HCT116 (cell line): ENCODE measurements at regions not wholly inside any gene's neighbourhood (a gene's known extent, or its start where the extent isn't known, plus 50 kb on each side); places are given as distances from the start of the nearest gene placed in this dataset.

ENCODE experiments used
- ATAC-seq: fragments of 200-7000 bp; cut with Tn5 transposase; 2 replicates; pipeline ENCODE4 v1.9.1; 2020; ENCODE audit warnings: mild to moderate bottlenecking, moderate library complexity
- BruUV-seq: library from RNA; stranded (reverse); fragments of 400-500 nt; replicated peaks from 2 replicates; lab custom pipeline; 2021; lab: Mats Ljungman, UMichigan
- CTCF ChIA-PET: fragments of 300-600 bp; sonication (Branson Sonifier 250); formaldehyde crosslinking; loops from one replicate; lab custom pipeline; 2021; ENCODE audit warnings: antibody characterized with exemption; lab: Charles Lee
- POLR2A ChIA-PET: fragments of 300-600, 350-600 bp; sonication (Branson Sonifier 250); formaldehyde crosslinking; loops from one replicate; lab custom pipeline; 2021; ENCODE audit warnings: antibody characterized with exemption; lab: Charles Lee
- RAD21 ChIA-PET, 2 experiments: fragments of 300-600 bp; sonication (Branson Sonifier 250); formaldehyde crosslinking; loops; one replicate each; lab custom pipeline; 2023; ENCODE audit warnings: low total read pairs in 2 of 2; ENCODE audit not compliant: uncharacterized antibody in 2 of 2, unreplicated experiment in 2 of 2, low non-redundant PET in 1 of 2; lab: Charles Lee
- DNase-seq: peaks from one replicate; pipeline ENCODE4 v3.0.0-alpha.2; 2010; ENCODE audit warnings: low read depth, low spot score
- H2AFZ ChIP-seq: fragments of 200-600 bp; shearing (Covaris generic), sonication (generic); 2 replicates; pipeline ENCODE4 v1.6.1; 2017; ENCODE audit warnings: low read depth, mixed run types, mixed read lengths, antibody characterized with exemption, low read length; ENCODE audit not compliant: poor library complexity, severe bottlenecking
- H3K27ac ChIP-seq: 2 replicates; pipeline ENCODE4 v1.5.1; 2012; ENCODE audit warnings: low read depth, low read length
- H3K27me3 ChIP-seq: fragments of 200-600 bp; sonication (generic); 2 replicates; pipeline ENCODE4 v1.6.1; 2016; ENCODE audit warnings: mixed run types, low read length, mixed read lengths; ENCODE audit not compliant: insufficient read depth
- H3K36me3 ChIP-seq, 2 experiments: fragments of 200-500 bp in 1 of 2; fragments of 200-600 bp in 1 of 2; sonication (Bioruptor generic) in 1 of 2; sonication (generic) in 1 of 2; 2 replicates each; pipeline versions ENCODE4 v1.5.1 to v1.6.1; 2014 to 2016; ENCODE audit warnings: low read length in 2 of 2, inconsistent platforms in 1 of 2, mixed read lengths in 1 of 2, mixed run types in 1 of 2; ENCODE audit not compliant: insufficient read depth in 2 of 2, control insufficient read depth in 1 of 2
- H3K4me1 ChIP-seq, 2 experiments: fragments of 200-600 bp in 1 of 2; sonication (generic) in 1 of 2; 2 replicates each; pipeline versions ENCODE4 v1.5.1 to v1.6.1; 2012 to 2017; ENCODE audit warnings: low read length in 2 of 2, inconsistent platforms in 1 of 2, mild to moderate bottlenecking in 1 of 2, mixed read lengths in 1 of 2, mixed run types in 1 of 2, moderate library complexity in 1 of 2; ENCODE audit not compliant: insufficient read depth in 2 of 2, control insufficient read depth in 1 of 2
- H3K4me2 ChIP-seq: fragments of 200-600 bp; sonication (generic); 2 replicates; pipeline ENCODE4 v1.6.1; 2017; ENCODE audit warnings: mixed run types, low read length, mixed read lengths
- H3K4me3 ChIP-seq, 2 experiments: fragments of 200-600 bp in 1 of 2; sonication (generic) in 1 of 2; replicated peaks in 1 of 2; 2 replicates each; pipeline ENCODE4 v1.5.1; 2011 to 2016; ENCODE audit warnings: low read length in 2 of 2, control low read depth in 1 of 2, low read depth in 1 of 2, mild to moderate bottlenecking in 1 of 2, mixed read lengths in 1 of 2, mixed run types in 1 of 2
- H3K79me2 ChIP-seq: fragments of 200-600 bp; sonication (generic); 2 replicates; pipeline ENCODE4 v1.6.1; 2017; ENCODE audit warnings: mild to moderate bottlenecking, mixed run types, low read length, moderate library complexity, mixed read lengths; ENCODE audit not compliant: insufficient read depth
- H3K9ac ChIP-seq: fragments of 200-600 bp; sonication (generic); 2 replicates; pipeline ENCODE4 v1.6.1; 2016; ENCODE audit warnings: low read length, mixed read lengths
- H3K9me2 ChIP-seq: fragments of 200-600 bp; sonication (generic), shearing (Covaris generic); 2 replicates; pipeline ENCODE4 v1.6.1; 2017; ENCODE audit warnings: mixed run types, mild to moderate bottlenecking, moderate library complexity; ENCODE audit not compliant: insufficient read depth
- H3K9me3 ChIP-seq, 2 experiments: fragments of 200-500 bp in 1 of 2; fragments of 200-600 bp in 1 of 2; sonication (Bioruptor generic) in 1 of 2; sonication (generic) in 1 of 2; 2 replicates each; pipeline ENCODE4 v1.6.1; 2014 to 2017; ENCODE audit warnings: low read length in 2 of 2, mixed read lengths in 2 of 2, inconsistent platforms in 1 of 2, low read depth in 1 of 2, mild to moderate bottlenecking in 1 of 2, mixed run types in 1 of 2, moderate library complexity in 1 of 2; ENCODE audit not compliant: control insufficient read depth in 1 of 2, insufficient read depth in 1 of 2
- H4K20me1 ChIP-seq: fragments of 200-600 bp; sonication (generic), shearing (Covaris generic); 2 replicates; pipeline ENCODE4 v1.6.1; 2017; ENCODE audit warnings: mixed run types, mild to moderate bottlenecking, moderate library complexity; ENCODE audit not compliant: insufficient read depth
- CBX3 ChIP-seq: IDR thresholded peaks from 2 replicates; pipeline ENCODE4 v1.6.1; 2012; ENCODE audit warnings: low read depth
- CEBPB ChIP-seq: IDR thresholded peaks from 2 replicates; pipeline ENCODE4 v1.6.1; 2012; ENCODE audit warnings: low read depth
- CTCF ChIP-seq, 3 experiments: fragments of 200-600 bp in 1 of 3; sonication (generic) in 1 of 3; IDR thresholded peaks in 2 of 3; conservative IDR thresholded peaks in 1 of 3; 2 replicates each; pipeline ENCODE4 v1.5.1; 2012 to 2017; ENCODE audit warnings: low read depth in 2 of 3, low read length in 2 of 3, antibody characterized with exemption in 1 of 3, borderline replicate concordance in 1 of 3, control low read depth in 1 of 3, mild to moderate bottlenecking in 1 of 3, mixed read lengths in 1 of 3, mixed run types in 1 of 3, moderate library complexity in 1 of 3; ENCODE audit not compliant: insufficient read depth in 1 of 3
- ELF1 ChIP-seq: IDR thresholded peaks from 2 replicates; pipeline ENCODE4 v1.6.1; 2012; ENCODE audit warnings: low read depth, borderline replicate concordance
- FOSL1 ChIP-seq: IDR thresholded peaks from 2 replicates; pipeline ENCODE4 v1.6.1; 2012; ENCODE audit warnings: low read depth
- POLR2AphosphoS5 ChIP-seq: IDR thresholded peaks from 2 replicates; pipeline ENCODE4 v1.6.1; 2011; ENCODE audit warnings: mild to moderate bottlenecking, low read depth, low read length, moderate library complexity
- SRF ChIP-seq: IDR thresholded peaks from 2 replicates; pipeline ENCODE4 v1.6.1; 2012; ENCODE audit warnings: low read depth
- intact Hi-C: fragments of 100-400 bp; cut with micrococcal nuclease; formaldehyde crosslinking; loops from 2 replicates; pipeline ENCODE4 v1.10.0; 2022
- TF ChIP-seq, protein P1 (sequence below): IDR thresholded peaks from 2 replicates; pipeline ENCODE4 v1.6.1; 2012; ENCODE audit warnings: low read depth

GRCh38 chr10:33040436-33040835 lies 82.4 kb upstream of the ITGB1 start:
- TF ChIP-seq POLR2AphosphoS5 = no peak
- no peak for TF ChIP-seq ELF1
- TF ChIP-seq CTCF (IDR thresholded peaks at IDR 0.05 in 2 of 3, conservative IDR thresholded peaks at IDR 0.05 in 1 of 3; ENCODE audit: borderline replicate concordance in 1 of 3, insufficient read depth in 1 of 3, low read depth in 2 of 3, low read length in 2 of 3) = no peak
- no peak for TF ChIP-seq FOSL1
- TF ChIP-seq SRF = no peak
- TF ChIP-seq, all 23 proteins: peak for 0
- intact Hi-C loops = no loop called here
- Histone ChIP-seq H3K4me1 (no peaks in the 10 kb centered on the region), H3K4me3 (no peak overlapping the region), H3K79me2 (no peaks in the 10 kb centered on the region), H2AFZ (no peak overlapping the region), H3K36me3 (no peaks in the 10 kb centered on the region), H4K20me1 (no peaks in the 10 kb centered on the region), H3K9ac (no peak overlapping the region), H3K27me3 (no peaks in the 10 kb centered on the region), H3K9me2 (no peaks in the 10 kb centered on the region), H3K9me3 (no peaks in the 10 kb centered on the region), H3K27ac (no peak overlapping the region), H3K4me2 (no peak overlapping the region)
- RAD21 ChIA-PET = no interaction called here
- POLR2A ChIA-PET = no interaction called here
- no TSS peak for BruUV-seq
- no peak for ATAC-seq
- no peak for DNase-seq
- CTCF ChIA-PET = no interaction called here

DNA sequence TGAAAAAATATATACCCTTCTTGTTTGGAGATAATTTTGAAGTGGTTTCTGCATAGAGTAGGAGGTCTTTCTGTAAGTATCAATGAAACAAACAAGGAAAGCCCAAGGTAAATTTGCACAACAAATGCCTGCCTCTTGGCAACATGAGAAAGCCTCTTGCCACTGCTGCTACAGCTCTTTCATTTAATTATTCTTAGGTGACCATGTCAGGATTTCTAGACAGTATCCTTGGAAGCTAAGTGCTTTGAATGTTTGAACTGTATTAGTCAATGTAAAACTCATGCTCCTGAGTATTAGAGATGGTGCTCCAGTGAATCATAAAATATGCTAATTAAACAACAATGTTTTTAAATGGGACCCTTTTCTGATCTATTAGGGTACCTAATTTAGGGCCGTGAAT lies 81.2 kb upstream of the ITGB1 start:
- CTCF ChIA-PET = no interaction called here
- Histone ChIP-seq H3K9ac (no peak overlapping the region), H3K9me3 (no peaks in the 10 kb centered on the region), H2AFZ (no peak overlapping the region)
- TF ChIP-seq, protein P1, sequence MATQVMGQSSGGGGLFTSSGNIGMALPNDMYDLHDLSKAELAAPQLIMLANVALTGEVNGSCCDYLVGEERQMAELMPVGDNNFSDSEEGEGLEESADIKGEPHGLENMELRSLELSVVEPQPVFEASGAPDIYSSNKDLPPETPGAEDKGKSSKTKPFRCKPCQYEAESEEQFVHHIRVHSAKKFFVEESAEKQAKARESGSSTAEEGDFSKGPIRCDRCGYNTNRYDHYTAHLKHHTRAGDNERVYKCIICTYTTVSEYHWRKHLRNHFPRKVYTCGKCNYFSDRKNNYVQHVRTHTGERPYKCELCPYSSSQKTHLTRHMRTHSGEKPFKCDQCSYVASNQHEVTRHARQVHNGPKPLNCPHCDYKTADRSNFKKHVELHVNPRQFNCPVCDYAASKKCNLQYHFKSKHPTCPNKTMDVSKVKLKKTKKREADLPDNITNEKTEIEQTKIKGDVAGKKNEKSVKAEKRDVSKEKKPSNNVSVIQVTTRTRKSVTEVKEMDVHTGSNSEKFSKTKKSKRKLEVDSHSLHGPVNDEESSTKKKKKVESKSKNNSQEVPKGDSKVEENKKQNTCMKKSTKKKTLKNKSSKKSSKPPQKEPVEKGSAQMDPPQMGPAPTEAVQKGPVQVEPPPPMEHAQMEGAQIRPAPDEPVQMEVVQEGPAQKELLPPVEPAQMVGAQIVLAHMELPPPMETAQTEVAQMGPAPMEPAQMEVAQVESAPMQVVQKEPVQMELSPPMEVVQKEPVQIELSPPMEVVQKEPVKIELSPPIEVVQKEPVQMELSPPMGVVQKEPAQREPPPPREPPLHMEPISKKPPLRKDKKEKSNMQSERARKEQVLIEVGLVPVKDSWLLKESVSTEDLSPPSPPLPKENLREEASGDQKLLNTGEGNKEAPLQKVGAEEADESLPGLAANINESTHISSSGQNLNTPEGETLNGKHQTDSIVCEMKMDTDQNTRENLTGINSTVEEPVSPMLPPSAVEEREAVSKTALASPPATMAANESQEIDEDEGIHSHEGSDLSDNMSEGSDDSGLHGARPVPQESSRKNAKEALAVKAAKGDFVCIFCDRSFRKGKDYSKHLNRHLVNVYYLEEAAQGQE = no peak
- no peak for TF ChIP-seq CEBPB
- no peak for TF ChIP-seq CBX3
- TF ChIP-seq, all 23 proteins: peak for 0
- Histone ChIP-seq H3K27me3 (no peaks in the 10 kb centered on the region), H3K4me3 (no peak overlapping the region), H3K79me2 (no peaks in the 10 kb centered on the region), H3K9me2 (no peaks in the 10 kb centered on the region), H4K20me1 (no peaks in the 10 kb centered on the region), H3K27ac (no peak overlapping the region), H3K36me3 (no peaks in the 10 kb centered on the region), H3K4me1 (no peaks in the 10 kb centered on the region), H3K4me2 (no peak overlapping the region)
- no peak for ATAC-seq
- no peak for DNase-seq
- intact Hi-C loops = no loop called here
- ChIA-PET RAD21 (no interaction called here), POLR2A (no interaction called here)
- BruUV-seq = no TSS peak
